HepG2 (cell line): ENCODE measurements at regions not wholly inside any gene's neighbourhood (a gene's known extent, or its start where the extent isn't known, plus 50 kb on each side); places are given as distances from the start of the nearest gene placed in this dataset.

Experiments used
- ATAC-seq: fragments of 200-7000 bp; cut with Tn5 transposase; 3 replicates; pipeline ENCODE4 v1.9.1; 2020; ENCODE audit warnings: mild to moderate bottlenecking, moderate library complexity
- BruUV-seq: library from RNA; stranded (reverse); fragments of 400-500 nt; replicated peaks from 2 replicates; lab custom pipeline; 2021; lab: Mats Ljungman, UMichigan
- CTCF ChIA-PET: fragments of 300-600 bp; formaldehyde crosslinking; extraction: SDS; loops from one replicate; lab custom pipeline; 2021; ENCODE audit warnings: low total read pairs, inconsistent platforms, low intra/inter-chr PET ratio; lab: Yijun Ruan, JAX
- POLR2A ChIA-PET: fragments of 350-600 bp; sonication (Branson Sonifier 250); formaldehyde crosslinking; loops from one replicate; lab custom pipeline; 2020; ENCODE audit warnings: antibody characterized with exemption, inconsistent platforms; lab: Yijun Ruan, JAX
- DNase-seq: peaks from one replicate; pipeline ENCODE4 v3.0.0-alpha.2; 2015; ENCODE audit warnings: low spot score
- FAIRE-seq: peaks from 3 replicates; lab custom pipeline; 2011; peaks lifted over from hg19 to GRCh38; lab: Jason Lieb, UNC
- H2AFZ ChIP-seq: one replicate; pipeline ENCODE4 v1.6.1; 2011; ENCODE audit warnings: low read length, inconsistent platforms
- H3K27ac ChIP-seq: fragments of 300-600 bp; 3 replicates; pipeline ENCODE4 v1.8.0; 2011; ENCODE audit warnings: mixed run types, mild to moderate bottlenecking, mixed read lengths, low read length, inconsistent platforms; ENCODE audit not compliant: insufficient read depth; ENCODE audit errors: extremely low read length
- H3K27me3 ChIP-seq, 2 experiments: fragments of 200-600 bp in 1 of 2; 2 replicates in 1 of 2; 3 replicates in 1 of 2; pipeline versions ENCODE4 v1.6.0 to v1.8.0; 2011; ENCODE audit warnings: low read length in 2 of 2, mild to moderate bottlenecking in 2 of 2, moderate library complexity in 2 of 2, inconsistent platforms in 1 of 2; ENCODE audit not compliant: insufficient read depth in 2 of 2, control insufficient read depth in 1 of 2
- H3K36me3 ChIP-seq, 2 experiments: fragments of 200-600 bp in 1 of 2; replicated peaks in 1 of 2; 2 replicates in 1 of 2; 3 replicates in 1 of 2; pipeline versions ENCODE4 v1.5.1 to v1.8.0; 2011; ENCODE audit warnings: low read length in 2 of 2, inconsistent platforms in 1 of 2; ENCODE audit not compliant: insufficient read depth in 2 of 2, control insufficient read depth in 1 of 2
- H3K4me1 ChIP-seq: 2 replicates; pipeline ENCODE4 v1.5.1; 2012; ENCODE audit warnings: low read length, inconsistent platforms; ENCODE audit not compliant: insufficient read depth
- H3K4me2 ChIP-seq: 2 replicates; pipeline ENCODE4 v1.6.0; 2011; ENCODE audit warnings: low read depth, low read length, inconsistent platforms
- H3K4me3 ChIP-seq, 3 experiments: fragments of 200-600 bp in 1 of 3; sonication (generic), shearing (Covaris generic) in 1 of 3; replicated peaks in 1 of 3; 2 replicates each; pipeline ENCODE4 v1.5.1; 2011 to 2016; ENCODE audit warnings: low read length in 3 of 3, inconsistent platforms in 2 of 3, low read depth in 2 of 3, mild to moderate bottlenecking in 2 of 3, control low read depth in 1 of 3, mixed read lengths in 1 of 3; ENCODE audit not compliant: insufficient read depth in 1 of 3
- H3K79me2 ChIP-seq: one replicate; pipeline ENCODE4 v1.6.1; 2011; ENCODE audit warnings: low read length, inconsistent platforms; ENCODE audit not compliant: insufficient read depth
- H3K9ac ChIP-seq: 2 replicates; pipeline ENCODE4 v1.6.0; 2011; ENCODE audit warnings: mild to moderate bottlenecking, low read depth, low read length, inconsistent platforms; ENCODE audit not compliant: insufficient read depth
- H3K9me3 ChIP-seq: 2 replicates; pipeline ENCODE4 v1.5.1; 2012; ENCODE audit warnings: mild to moderate bottlenecking, low read length
- H4K20me1 ChIP-seq: 2 replicates; pipeline ENCODE4 v1.6.0; 2011; ENCODE audit warnings: inconsistent platforms, mild to moderate bottlenecking, low read length, moderate library complexity; ENCODE audit not compliant: insufficient read depth
- CBFB ChIP-seq: sonication (generic); formaldehyde crosslinking; IDR thresholded peaks from 2 replicates; pipeline ENCODE4 v1.4.0; 2020; ENCODE audit warnings: missing genetic modification reagents
- CEBPB ChIP-seq: IDR thresholded peaks from 2 replicates; pipeline ENCODE4 v1.6.1; 2011; ENCODE audit warnings: low read depth, low read length, improper control_type of control experiment, borderline replicate concordance
- DPF2 ChIP-seq: sonication (generic); formaldehyde crosslinking; IDR thresholded peaks from 2 replicates; pipeline ENCODE4 v1.4.0; 2020; ENCODE audit warnings: mild to moderate bottlenecking, low read depth, missing genetic modification reagents, borderline replicate concordance
- FOXK1 ChIP-seq: sonication (generic); formaldehyde crosslinking; IDR thresholded peaks from 2 replicates; pipeline ENCODE4 v1.4.0; 2020; ENCODE audit warnings: low read depth, missing genetic modification reagents, borderline replicate concordance
- IRF9 ChIP-seq: sonication (generic); formaldehyde crosslinking; IDR thresholded peaks from 2 replicates; pipeline ENCODE4 v1.8.0; 2022; ENCODE audit warnings: missing genetic modification reagents, mild to moderate bottlenecking, borderline replicate concordance
- KDM6A ChIP-seq: IDR thresholded peaks from 2 replicates; pipeline ENCODE4 v1.6.1; 2016; ENCODE audit warnings: low read depth
- MAFF ChIP-seq: IDR thresholded peaks from 2 replicates; pipeline ENCODE4 v1.6.1; 2011; ENCODE audit warnings: low read depth, low read length, improper control_type of control experiment
- MEF2D ChIP-seq: sonication (generic); formaldehyde crosslinking; IDR thresholded peaks from 2 replicates; pipeline ENCODE4 v1.5.1; 2020; ENCODE audit warnings: mild to moderate bottlenecking, missing genetic modification reagents
- ZBTB38 ChIP-seq: sonication (generic); formaldehyde crosslinking; IDR thresholded peaks from 2 replicates; pipeline ENCODE4 v1.5.1; 2020; ENCODE audit warnings: mild to moderate bottlenecking, missing genetic modification reagents
- ZNF407 ChIP-seq: sonication (generic); formaldehyde crosslinking; IDR thresholded peaks from one replicate; pipeline ENCODE4 v1.5.1; 2020; ENCODE audit warnings: mild to moderate bottlenecking, missing genetic modification reagents; ENCODE audit errors: not compliant biosample characterization
- WGBS: methylation state at CpG from one replicate; pipeline ENCODE4 v1.1.6; 2017; ENCODE audit warnings: low lambda C conversion rate; 5-methylcytosine and 5-hydroxymethylcytosine counted together
- in situ Hi-C: cut with HindIII; loops from 2 replicates; pipeline ENCODE4 v1.10.0; 2017; ENCODE audit warnings: low pct_unique_long_range_greater_than_20kb; ENCODE audit not compliant: extremely low pct_ligation_motif_present
- intact Hi-C: fragments of 100-400 bp; cut with micrococcal nuclease; formaldehyde crosslinking; loops from one replicate; pipeline ENCODE4 v1.10.0; 2022; ENCODE audit not compliant: unreplicated experiment

GRCh38 chr14:80037349-80037748 lies 174.0 kb downstream of the DIO2 start:
- FAIRE-seq = no peak
- 0% methylated on average over 1 of the region's 2 CpGs for WGBS
- no TSS peak for BruUV-seq
- Histone ChIP-seq H3K27ac (no peak overlapping the region), H3K36me3 (no peaks in the 10 kb centered on the region), H3K4me1 (no peaks in the 10 kb centered on the region), H3K4me2 (no peak overlapping the region), H3K4me3 (no peak overlapping the region), H3K9me3 (peaks cover 18% of the 10 kb centered on the region), H2AFZ (no peak overlapping the region), H4K20me1 (no peaks in the 10 kb centered on the region), H3K9ac (no peak overlapping the region), H3K79me2 (no peaks in the 10 kb centered on the region), H3K27me3 (no peaks in the 10 kb centered on the region)
- TF ChIP-seq KDM6A (CRISPR knock-in tag) (no peak), DPF2 (no peak), CBFB (CRISPR knock-in tag) (no peak)
- ChIA-PET CTCF (no interaction called here), POLR2A (no interaction called here)
- DNase-seq = no peak
- no peak for ATAC-seq
- in situ Hi-C loops (no loop called here), intact Hi-C loops (no loop called here)

GRCh38 chr14:80024417-80024816 lies 186.9 kb downstream of the DIO2 start:
- Histone ChIP-seq H3K36me3 (no peaks in the 10 kb centered on the region), H3K79me2 (no peaks in the 10 kb centered on the region), H2AFZ (no peak overlapping the region), H4K20me1 (no peaks in the 10 kb centered on the region), H3K4me3 (no peak overlapping the region), H3K9ac (no peak overlapping the region), H3K27ac (no peak overlapping the region), H3K27me3 (no peaks in the 10 kb centered on the region), H3K9me3 (peaks cover 31% of the 10 kb centered on the region), H3K4me2 (no peak overlapping the region), H3K4me1 (no peaks in the 10 kb centered on the region)
- in situ Hi-C loops (no loop called here), intact Hi-C loops (no loop called here)
- BruUV-seq = no TSS peak
- 2% methylated on average over 4 of the region's 4 CpGs for WGBS
- CTCF ChIA-PET = no interaction called here
- no peak for ATAC-seq
- FAIRE-seq = no peak
- DNase-seq = no peak
- POLR2A ChIA-PET = no interaction called here
- TF ChIP-seq IRF9 (CRISPR knock-in tag) = no peak
- peak; percentile 31; the same call in 1 of the 2 replicates for TF ChIP-seq MAFF
- no peak for TF ChIP-seq MEF2D
- no peak for TF ChIP-seq ZBTB38 (CRISPR knock-in tag)
- TF ChIP-seq FOXK1 (CRISPR knock-in tag) = no peak
- no peak for TF ChIP-seq CEBPB
- TF ChIP-seq ZNF407 (CRISPR knock-in tag) = no peak
